ENCODE measurements at regions not wholly inside any gene's neighbourhood (a gene's known extent, or its start where the extent isn't known, plus 50 kb on each side); places are given as distances from the start of the nearest gene placed in this dataset.

GRCh38 chr4:170497689-170498088 is 407.9 kb upstream of the AADAT start:
- no peak overlapping the region for H4K5ac ChIP-seq (ENCODE audit: insufficient read length, low read depth, low read length)
- H2BK20ac ChIP-seq (ENCODE audit: low read length): no peak overlapping the region
- no peak overlapping the region for H3K14ac ChIP-seq (ENCODE audit: insufficient read length)
- no peak overlapping the region for H3K4ac ChIP-seq (replicated peaks; ENCODE audit: insufficient read length, low read depth, low read length)
- no peak overlapping the region for H3K56ac ChIP-seq (replicated peaks; ENCODE audit: insufficient read length, low read depth, low read length)
- H4K20me1 ChIP-seq (replicated peaks in 1 of 2; ENCODE audit: control insufficient read depth in 1 of 2, insufficient read depth in 2 of 2, low read length in 2 of 2): no peaks in the 10 kb centered on the region
- H3K23ac ChIP-seq (ENCODE audit: insufficient read length): no peak overlapping the region
- H4K8ac ChIP-seq (ENCODE audit: extremely low read depth, insufficient read depth, low read length): no peak overlapping the region
- no peak overlapping the region for H2BK5ac ChIP-seq (ENCODE audit: low read depth, low read length)
- H3K9ac ChIP-seq (replicated peaks in 1 of 4; ENCODE audit: extremely low read depth in 1 of 4, low read depth in 3 of 4, low read length in 3 of 4): no peak overlapping the region
- no peaks in the 10 kb centered on the region for H3K79me1 ChIP-seq (ENCODE audit: low read depth, low read length)
- H3K27ac ChIP-seq (ENCODE audit: low read depth, low read length): no peak overlapping the region
- 100% methylated on average over 1 of the region's 1 CpG; no CpG with 5 or more reads in 1 of the 2 experiments for WGBS, 2 experiments (ENCODE audit: extremely low coverage in 1 of 2, insufficient coverage in 1 of 2, insufficient read length in 1 of 2, insufficient replicate concordance in 2 of 2, low coverage in 1 of 2, low lambda C conversion rate in 2 of 2, missing lambda C conversion rate in 1 of 2)
- no peak overlapping the region for H2AFZ ChIP-seq (ENCODE audit: low read length)
- no peaks in the 10 kb centered on the region for H3K79me2 ChIP-seq (ENCODE audit: control insufficient read depth in 1 of 2, insufficient read depth in 2 of 2, low read length in 2 of 2)
- no peak for DNase-seq (ENCODE audit: low read depth in 1 of 2, low spot score in 2 of 2)
- POLR2A ChIA-PET (ENCODE audit: partially characterized antibody): no interaction called here
- H3K4me1 ChIP-seq (replicated peaks in 1 of 4; ENCODE audit: control insufficient read depth in 3 of 4, insufficient read depth in 4 of 4, low read length in 3 of 4): no peaks in the 10 kb centered on the region
- no peak for FAIRE-seq
- no peak overlapping the region for H4K91ac ChIP-seq (replicated peaks; ENCODE audit: insufficient read length, low read length)
- TF ChIP-seq BRCA1 (IDR thresholded peaks at IDR 0.05; ENCODE audit: low read depth, low read length) (no peak), CBX5 (IDR thresholded peaks at IDR 0.05; ENCODE audit: low read depth, low read length) (no peak), HDAC6 (IDR thresholded peaks at IDR 0.05; ENCODE audit: low read depth, low read length) (no peak), SP4 (IDR thresholded peaks at IDR 0.05; ENCODE audit: low read length) (no peak), ATF2 (IDR thresholded peaks at IDR 0.05; ENCODE audit: low read length) (no peak), GABPA (IDR thresholded peaks at IDR 0.05; ENCODE audit: borderline replicate concordance, insufficient read depth, low read length) (no peak), POLR2A (IDR thresholded peaks at IDR 0.05; ENCODE audit: control extremely low read depth in 1 of 2, low read depth in 2 of 2, low read length in 2 of 2) (no peak), CEBPB (IDR thresholded peaks at IDR 0.05; ENCODE audit: low read depth, low read length) (no peak), TAF1 (IDR thresholded peaks at IDR 0.05; ENCODE audit: low read depth, low read length) (no peak), SIRT6 (IDR thresholded peaks at IDR 0.05; ENCODE audit: low read length) (no peak), RNF2 (IDR thresholded peaks at IDR 0.05; ENCODE audit: borderline replicate concordance, low read depth, low read length, missing control alignments, poor library complexity, severe bottlenecking) (no peak), NANOG (IDR thresholded peaks at IDR 0.05; ENCODE audit: insufficient read depth, low read depth, low read length, poor library complexity, severe bottlenecking) (no peak), SP2 (IDR thresholded peaks at IDR 0.05; ENCODE audit: low read length) (no peak), JUND (IDR thresholded peaks at IDR 0.05; ENCODE audit: low read length) (no peak)
- no peak overlapping the region for H3K4me3 ChIP-seq (ENCODE audit: extremely low read depth in 1 of 4, insufficient read depth in 2 of 4, low read depth in 3 of 4, low read length in 4 of 4)
- H2BK12ac ChIP-seq (ENCODE audit: low read depth, low read length): no peak overlapping the region
- H3K18ac ChIP-seq (ENCODE audit: extremely low read depth, low read length): no peak overlapping the region
- CTCF ChIA-PET (ENCODE audit: partially characterized antibody): interaction anchor here (0.9 to 2.1 kb wide), 4 partner anchors 32 to 356 kb away, joined by 3 to 6 read pairs (median 4); no protein-coding TSS in a partner anchor
- H2AK5ac ChIP-seq (ENCODE audit: low read depth, low read length): no peak overlapping the region
- H2BK15ac ChIP-seq (ENCODE audit: low read length): no peak overlapping the region
- H3K9me3 ChIP-seq (ENCODE audit: insufficient read depth in 2 of 2, low read depth in 1 of 2, low read length in 1 of 2): no peaks in the 10 kb centered on the region
- no peaks in the 10 kb centered on the region for H3K36me3 ChIP-seq (ENCODE audit: control insufficient read depth in 2 of 4, insufficient read depth in 4 of 4, low read length in 3 of 4)
- H2BK120ac ChIP-seq (replicated peaks; ENCODE audit: low read depth, low read length): no peak overlapping the region
- H3K4me2 ChIP-seq (ENCODE audit: insufficient read depth in 1 of 2, low read depth in 2 of 2, low read length in 2 of 2): no peak overlapping the region
- no peaks in the 10 kb centered on the region for H3K27me3 ChIP-seq (replicated peaks in 1 of 4; ENCODE audit: control insufficient read depth in 3 of 4, extremely low read depth in 1 of 4, insufficient read depth in 3 of 4, low read length in 3 of 4)
- no peaks in the 10 kb centered on the region for H3K23me2 ChIP-seq (ENCODE audit: low read depth, low read length)
